ENCODE measurements at regions not wholly inside any gene's neighbourhood (a gene's known extent, or its start where the extent isn't known, plus 50 kb on each side); places are given as distances from the start of the nearest gene placed in this dataset.

DNA sequence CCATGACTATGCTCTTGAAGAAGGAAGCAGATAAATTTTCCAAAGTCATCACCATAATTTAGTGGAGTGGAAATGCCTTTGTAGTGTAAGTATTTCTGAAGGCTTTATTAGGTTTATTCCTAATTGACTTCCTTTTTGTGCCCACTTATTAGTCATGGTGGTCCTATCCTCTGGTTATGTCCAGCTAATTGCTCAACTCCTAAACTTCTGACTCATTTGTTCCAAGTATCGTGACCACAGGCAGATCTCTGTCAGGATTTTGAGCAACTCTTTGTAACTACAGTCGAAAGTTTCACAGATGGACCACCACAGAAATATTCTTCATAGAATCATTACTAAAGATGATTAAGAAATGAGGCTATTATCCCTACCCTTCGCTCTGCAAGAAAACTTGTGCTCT is 315.6 kb upstream of the PTCHD4 start:
- ChIA-PET POLR2A (no interaction called here), CTCF (ENCODE audit: low intra/inter-chr PET ratio, low total read pairs) (no interaction called here)
- no peak for FAIRE-seq

More for the DNA sequence above, 315.6 kb upstream of the PTCHD4 start:
- intact Hi-C loops (cut with micrococcal nuclease; ENCODE audit: unreplicated experiment) (no loop called here), in situ Hi-C loops (cut with HindIII; ENCODE audit: extremely low pct_ligation_motif_present, low pct_unique_long_range_greater_than_20kb) (no loop called here)
- Histone ChIP-seq H3K4me2 (ENCODE audit: low read depth, low read length) (no peak overlapping the region), H3K36me3 (replicated peaks in 1 of 2; ENCODE audit: control insufficient read depth in 1 of 2, insufficient read depth in 2 of 2, low read length in 2 of 2) (no peaks in the 10 kb centered on the region), H3K79me2 (ENCODE audit: insufficient read depth, low read length) (no peaks in the 10 kb centered on the region), H3K9me3 (ENCODE audit: low read length) (no peaks in the 10 kb centered on the region), H3K27me3 (ENCODE audit: control insufficient read depth in 1 of 2, insufficient read depth in 2 of 2, low read length in 2 of 2) (no peaks in the 10 kb centered on the region), H3K27ac (ENCODE audit: extremely low read length, insufficient read depth, low read length) (no peak overlapping the region), H3K4me3 (replicated peaks in 1 of 3; ENCODE audit: insufficient read depth in 1 of 3, low read depth in 2 of 3, low read length in 3 of 3) (no peak overlapping the region), H3K9ac (ENCODE audit: insufficient read depth, low read depth, low read length) (no peak overlapping the region), H2AFZ (ENCODE audit: low read length) (no peak overlapping the region), H4K20me1 (ENCODE audit: insufficient read depth, low read length) (no peaks in the 10 kb centered on the region), H3K4me1 (ENCODE audit: insufficient read depth, low read length) (peaks cover 26% of the 10 kb centered on the region)
- DNase-seq (ENCODE audit: low spot score) = no peak
- TF ChIP-seq, protein P1, sequence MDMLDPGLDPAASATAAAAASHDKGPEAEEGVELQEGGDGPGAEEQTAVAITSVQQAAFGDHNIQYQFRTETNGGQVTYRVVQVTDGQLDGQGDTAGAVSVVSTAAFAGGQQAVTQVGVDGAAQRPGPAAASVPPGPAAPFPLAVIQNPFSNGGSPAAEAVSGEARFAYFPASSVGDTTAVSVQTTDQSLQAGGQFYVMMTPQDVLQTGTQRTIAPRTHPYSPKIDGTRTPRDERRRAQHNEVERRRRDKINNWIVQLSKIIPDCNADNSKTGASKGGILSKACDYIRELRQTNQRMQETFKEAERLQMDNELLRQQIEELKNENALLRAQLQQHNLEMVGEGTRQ (IDR thresholded peaks at IDR 0.05; ENCODE audit: low read depth, low read length) = no peak
- TF ChIP-seq, protein P1 (CRISPR knock-in tag; IDR thresholded peaks at IDR 0.05; ENCODE audit: borderline replicate concordance) = no peak
- TF ChIP-seq ZNF557 (CRISPR knock-in tag; IDR thresholded peaks at IDR 0.05) (no peak), POLR2G (IDR thresholded peaks at IDR 0.05; ENCODE audit: low read depth, low read length) (no peak), DBP (CRISPR knock-in tag; IDR thresholded peaks at IDR 0.05; ENCODE audit: not compliant biosample characterization) (no peak), ZNF776 (CRISPR knock-in tag; IDR thresholded peaks at IDR 0.05) (no peak), MTERF4 (CRISPR knock-in tag; IDR thresholded peaks at IDR 0.05) (no peak), ZKSCAN5 (CRISPR knock-in tag; IDR thresholded peaks at IDR 0.05) (no peak), TEAD3 (CRISPR knock-in tag; optimal IDR thresholded peaks at IDR 0.05; ENCODE audit: borderline replicate concordance) (no peak), ZZZ3 (CRISPR knock-in tag; IDR thresholded peaks at IDR 0.05; ENCODE audit: borderline replicate concordance) (no peak), DPF2 (CRISPR knock-in tag; IDR thresholded peaks at IDR 0.05; ENCODE audit: borderline replicate concordance, low read depth) (no peak), REXO4 (CRISPR knock-in tag; IDR thresholded peaks at IDR 0.05; ENCODE audit: borderline replicate concordance) (no peak), NFKBIZ (CRISPR knock-in tag; IDR thresholded peaks at IDR 0.05) (no peak), NFYC (CRISPR knock-in tag; IDR thresholded peaks at IDR 0.05) (no peak)
- 2% methylated on average over 3 of the region's 3 CpGs for WGBS (ENCODE audit: low lambda C conversion rate)
- no peak for ATAC-seq
- no TSS peak for BruUV-seq (replicated peaks)
